H1 (cell line): ENCODE measurements at regions not wholly inside any gene's neighbourhood (a gene's known extent, or its start where the extent isn't known, plus 50 kb on each side); places are given as distances from the start of the nearest gene placed in this dataset.

Experiments used
- CBX5 ChIP-seq: fragments of 300-800, 300-1000 bp; sonication (generic); IDR thresholded peaks from 2 replicates; pipeline ENCODE4 v1.7.1; 2016; ENCODE audit warnings: antibody characterized with exemption, low read length, low read depth
- CEBPB ChIP-seq: IDR thresholded peaks from 2 replicates; pipeline ENCODE4 v1.6.1; 2012; ENCODE audit warnings: low read depth, low read length
- EP300 ChIP-seq, 2 experiments: IDR thresholded peaks; 1 replicate in 1 of 2; 2 replicates in 1 of 2; pipeline ENCODE4 v1.6.1; 2011 to 2012; ENCODE audit warnings: low read depth in 2 of 2, low read length in 2 of 2, mild to moderate bottlenecking in 2 of 2, borderline replicate concordance in 1 of 2, inconsistent platforms in 1 of 2, moderate library complexity in 1 of 2
- EZH2 ChIP-seq: fragments of 200-600 bp; sonication (generic); IDR thresholded peaks from 2 replicates; pipeline ENCODE4 v1.7.1; 2012; ENCODE audit warnings: low read depth, mild to moderate bottlenecking, moderate library complexity, low read length, inconsistent platforms; ENCODE audit not compliant: severe bottlenecking
- NRF1 ChIP-seq: IDR thresholded peaks from 2 replicates; pipeline ENCODE4 v1.6.1; 2011; ENCODE audit warnings: mild to moderate bottlenecking, low read depth, low read length, improper control_type of control experiment
- RAD21 ChIP-seq, 2 experiments: IDR thresholded peaks in 1 of 2; conservative IDR thresholded peaks in 1 of 2; 2 replicates each; pipeline ENCODE4 v1.6.1; 2011; ENCODE audit warnings: low read depth in 2 of 2, low read length in 2 of 2, improper control_type of control experiment in 1 of 2, inconsistent platforms in 1 of 2, mild to moderate bottlenecking in 1 of 2, moderate library complexity in 1 of 2
- TCF12 ChIP-seq: IDR thresholded peaks from 2 replicates; pipeline ENCODE4 v1.6.1; 2011; ENCODE audit warnings: low read depth, mild to moderate bottlenecking, low read length
- TF ChIP-seq, protein P1 (sequence below), 3 experiments: IDR thresholded peaks; 1 replicate in 2 of 3; 2 replicates in 1 of 3; pipeline versions ENCODE4 v1.5.1 to v1.6.1; 2011; ENCODE audit warnings: low read length in 3 of 3, mild to moderate bottlenecking in 3 of 3, inconsistent platforms in 2 of 3, low read depth in 1 of 3, moderate library complexity in 1 of 3; ENCODE audit not compliant: insufficient read depth in 1 of 3; ENCODE audit errors: control extremely low read depth in 1 of 3

DNA sequence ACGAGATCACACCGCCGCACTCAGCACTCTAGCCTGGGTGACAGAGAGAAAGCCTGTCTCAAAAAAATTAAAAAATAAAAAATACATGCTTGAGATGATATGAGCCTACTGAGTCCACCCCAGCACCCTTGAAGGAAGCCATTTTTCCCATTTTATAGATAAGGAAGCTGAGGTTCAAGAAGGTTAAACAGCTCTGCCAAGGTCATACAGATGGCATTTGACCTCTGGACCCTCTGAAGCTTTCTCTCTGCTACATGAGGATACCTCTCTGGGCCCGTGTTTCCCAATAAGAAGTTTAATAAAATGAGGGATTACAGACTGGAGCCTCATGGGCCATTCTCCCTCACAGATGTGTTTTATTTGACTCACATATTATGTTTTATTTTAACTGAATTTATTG lies 53.9 kb upstream of the PNMA1 start:
- TF ChIP-seq, protein P1, sequence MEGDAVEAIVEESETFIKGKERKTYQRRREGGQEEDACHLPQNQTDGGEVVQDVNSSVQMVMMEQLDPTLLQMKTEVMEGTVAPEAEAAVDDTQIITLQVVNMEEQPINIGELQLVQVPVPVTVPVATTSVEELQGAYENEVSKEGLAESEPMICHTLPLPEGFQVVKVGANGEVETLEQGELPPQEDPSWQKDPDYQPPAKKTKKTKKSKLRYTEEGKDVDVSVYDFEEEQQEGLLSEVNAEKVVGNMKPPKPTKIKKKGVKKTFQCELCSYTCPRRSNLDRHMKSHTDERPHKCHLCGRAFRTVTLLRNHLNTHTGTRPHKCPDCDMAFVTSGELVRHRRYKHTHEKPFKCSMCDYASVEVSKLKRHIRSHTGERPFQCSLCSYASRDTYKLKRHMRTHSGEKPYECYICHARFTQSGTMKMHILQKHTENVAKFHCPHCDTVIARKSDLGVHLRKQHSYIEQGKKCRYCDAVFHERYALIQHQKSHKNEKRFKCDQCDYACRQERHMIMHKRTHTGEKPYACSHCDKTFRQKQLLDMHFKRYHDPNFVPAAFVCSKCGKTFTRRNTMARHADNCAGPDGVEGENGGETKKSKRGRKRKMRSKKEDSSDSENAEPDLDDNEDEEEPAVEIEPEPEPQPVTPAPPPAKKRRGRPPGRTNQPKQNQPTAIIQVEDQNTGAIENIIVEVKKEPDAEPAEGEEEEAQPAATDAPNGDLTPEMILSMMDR (IDR thresholded peaks at IDR 0.05; ENCODE audit: control extremely low read depth in 1 of 3, insufficient read depth in 1 of 3, low read depth in 1 of 3, low read length in 3 of 3) = no peak
- TF ChIP-seq EZH2 (no peak), TCF12 (no peak), CBX5 (no peak), EP300 (IDR thresholded peaks at IDR 0.05; ENCODE audit: borderline replicate concordance in 1 of 2, low read depth in 2 of 2, low read length in 2 of 2) (no peak), RAD21 (IDR thresholded peaks at IDR 0.05 in 1 of 2, conservative IDR thresholded peaks at IDR 0.05 in 1 of 2; ENCODE audit: low read depth in 2 of 2, low read length in 2 of 2) (no peak), NRF1 (no peak), CEBPB (no peak)
